ENCODE measurements at regions not wholly inside any gene's neighbourhood (a gene's known extent, or its start where the extent isn't known, plus 50 kb on each side); places are given as distances from the start of the nearest gene placed in this dataset.

DNA sequence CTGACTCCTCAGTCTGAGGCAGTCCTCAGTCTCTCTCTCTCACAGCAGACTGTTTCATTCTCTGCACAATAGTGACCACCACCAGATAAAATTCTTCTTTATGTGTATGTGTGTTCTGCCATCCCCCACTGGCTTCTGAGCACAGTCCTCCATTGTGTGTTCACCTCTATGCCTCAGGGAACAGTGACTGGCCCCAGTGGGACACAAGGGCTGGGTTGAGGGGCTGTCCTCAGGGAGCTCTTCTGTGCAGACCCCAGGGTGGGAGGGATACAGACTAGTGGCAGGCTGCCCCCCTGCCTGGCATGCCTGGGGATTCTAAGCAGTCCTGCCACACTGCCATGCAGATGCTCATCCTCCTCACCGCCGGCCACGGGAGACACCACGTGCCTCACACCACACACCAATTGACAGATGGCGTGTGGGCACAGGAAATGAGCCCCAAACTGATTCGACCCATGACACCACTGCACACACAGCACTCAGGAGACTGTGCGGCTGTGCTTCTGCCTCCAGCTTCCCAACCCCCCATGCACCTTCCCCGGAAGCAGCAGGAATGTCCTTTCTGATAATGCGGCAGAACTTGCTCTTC is 237.6 kb upstream of the CHRNA7 start:
- H3K27me3 ChIP-seq (ENCODE audit: control insufficient read depth in 3 of 3, insufficient read depth in 3 of 3, low read depth in 1 of 3, low read length in 3 of 3): no peaks in the 10 kb centered on the region
- no peak overlapping the region for H4K8ac ChIP-seq (ENCODE audit: low read depth, low read length)
- no peak overlapping the region for H3K4ac ChIP-seq (ENCODE audit: low read length)
- H3K9me3 ChIP-seq (replicated peaks in 1 of 2; ENCODE audit: control insufficient read depth in 2 of 2, insufficient read depth in 1 of 2, low read depth in 1 of 2, low read length in 2 of 2): no peaks in the 10 kb centered on the region
- no peak overlapping the region for H3K4me2 ChIP-seq (ENCODE audit: insufficient read depth, low read length, poor library complexity, severe bottlenecking)
- no peak overlapping the region for H2BK5ac ChIP-seq (ENCODE audit: low read length)
- H2AFZ ChIP-seq (ENCODE audit: low read length): no peak overlapping the region
- WGBS, 2 donors (ENCODE audit: extremely low coverage in 2 of 2, insufficient read length in 2 of 2, insufficient replicate concordance in 1 of 2): no CpG with 5 or more reads among the region's 9 CpGs
- no peak overlapping the region for H3K14ac ChIP-seq (ENCODE audit: low read length)
- no peaks in the 10 kb centered on the region for H3K4me1 ChIP-seq (ENCODE audit: control insufficient read depth in 2 of 2, insufficient read depth in 1 of 2, low read depth in 1 of 2, low read length in 2 of 2)
- no peak overlapping the region for H2BK12ac ChIP-seq (ENCODE audit: low read length)
- DNase-seq (ENCODE audit: low spot score): no peak
- H3K23ac ChIP-seq (ENCODE audit: low read depth, low read length, poor library complexity): no peak overlapping the region
- H2BK120ac ChIP-seq (ENCODE audit: low read depth, low read length): no peak overlapping the region
- no peaks in the 10 kb centered on the region for H3K79me1 ChIP-seq (ENCODE audit: low read depth, low read length)
- no peak overlapping the region for H3K27ac ChIP-seq (replicated peaks; ENCODE audit: low read length)
- no peak overlapping the region for H3K4me3 ChIP-seq (ENCODE audit: low read length in 2 of 2)
- no peak overlapping the region for H2AK5ac ChIP-seq (ENCODE audit: low read depth, low read length)
- no peak overlapping the region for H3K9ac ChIP-seq (ENCODE audit: low read depth, low read length, poor library complexity)
- no peak overlapping the region for H2BK15ac ChIP-seq (ENCODE audit: low read length)
- no peaks in the 10 kb centered on the region for H3K36me3 ChIP-seq (replicated peaks in 1 of 2; ENCODE audit: control insufficient read depth in 2 of 2, insufficient read depth in 2 of 2, low read length in 2 of 2)
- H3K18ac ChIP-seq (ENCODE audit: low read length): peak overlapping the region; percentile 6
- H4K91ac ChIP-seq (ENCODE audit: low read depth, low read length, poor library complexity): no peak overlapping the region

DNA sequence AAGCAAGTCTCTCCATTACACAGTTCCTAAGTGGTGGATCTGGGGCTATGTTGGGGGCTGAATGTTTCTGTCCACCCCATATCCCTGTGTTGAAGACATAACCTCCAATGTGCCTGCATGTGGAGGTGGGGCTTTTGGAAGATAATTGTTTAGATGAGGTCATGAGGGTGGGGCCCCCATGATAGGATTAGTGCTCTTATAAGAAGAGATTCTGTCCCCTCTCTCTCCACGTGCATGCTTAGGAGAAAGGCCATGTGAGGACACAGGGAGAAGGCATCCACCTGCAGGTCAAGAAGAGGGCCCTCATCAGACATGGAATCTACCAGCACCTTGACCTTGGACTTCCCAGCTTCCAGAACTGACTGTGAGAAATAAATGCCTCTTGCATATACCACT is 231.0 kb upstream of the CHRNA7 start:
- H3K27me3 ChIP-seq (ENCODE audit: control insufficient read depth in 3 of 3, insufficient read depth in 3 of 3, low read depth in 1 of 3, low read length in 3 of 3): no peaks in the 10 kb centered on the region
- H3K9me3 ChIP-seq (replicated peaks in 1 of 2; ENCODE audit: control insufficient read depth in 2 of 2, insufficient read depth in 1 of 2, low read depth in 1 of 2, low read length in 2 of 2): peaks cover 0 to 3% of the 10 kb centered on the region in 2 donors
- no peak overlapping the region for H2BK15ac ChIP-seq (ENCODE audit: low read length)
- H3K27ac ChIP-seq (replicated peaks; ENCODE audit: low read length): no peak overlapping the region
- H3K4me1 ChIP-seq (ENCODE audit: control insufficient read depth in 2 of 2, insufficient read depth in 1 of 2, low read depth in 1 of 2, low read length in 2 of 2): peaks cover 0 to 3% of the 10 kb centered on the region in 2 donors
- no peak overlapping the region for H3K18ac ChIP-seq (ENCODE audit: low read length)
- no peak overlapping the region for H2BK120ac ChIP-seq (ENCODE audit: low read depth, low read length)
- DNase-seq (ENCODE audit: low spot score): no peak
- H3K4ac ChIP-seq (ENCODE audit: low read length): no peak overlapping the region
- H4K8ac ChIP-seq (ENCODE audit: low read depth, low read length): no peak overlapping the region
- no peak overlapping the region for H2BK5ac ChIP-seq (ENCODE audit: low read length)
- no peak overlapping the region for H3K14ac ChIP-seq (ENCODE audit: low read length)
- H2AFZ ChIP-seq (ENCODE audit: low read length): no peak overlapping the region
- H3K23ac ChIP-seq (ENCODE audit: low read depth, low read length, poor library complexity): no peak overlapping the region
- H3K9ac ChIP-seq (ENCODE audit: low read depth, low read length, poor library complexity): no peak overlapping the region
- H3K4me2 ChIP-seq (ENCODE audit: insufficient read depth, low read length, poor library complexity, severe bottlenecking): no peak overlapping the region
- H3K36me3 ChIP-seq (replicated peaks in 1 of 2; ENCODE audit: control insufficient read depth in 2 of 2, insufficient read depth in 2 of 2, low read length in 2 of 2): no peaks in the 10 kb centered on the region
- no peak overlapping the region for H4K91ac ChIP-seq (ENCODE audit: low read depth, low read length, poor library complexity)
- H3K79me1 ChIP-seq (ENCODE audit: low read depth, low read length): no peaks in the 10 kb centered on the region
- H3K4me3 ChIP-seq (ENCODE audit: low read length in 2 of 2): no peak overlapping the region
- H2BK12ac ChIP-seq (ENCODE audit: low read length): no peak overlapping the region
- H2AK5ac ChIP-seq (ENCODE audit: low read depth, low read length): no peak overlapping the region
- no CpG with 5 or more reads among the region's 1 CpG for WGBS, 2 donors (ENCODE audit: extremely low coverage in 2 of 2, insufficient read length in 2 of 2, insufficient replicate concordance in 1 of 2)

DNA sequence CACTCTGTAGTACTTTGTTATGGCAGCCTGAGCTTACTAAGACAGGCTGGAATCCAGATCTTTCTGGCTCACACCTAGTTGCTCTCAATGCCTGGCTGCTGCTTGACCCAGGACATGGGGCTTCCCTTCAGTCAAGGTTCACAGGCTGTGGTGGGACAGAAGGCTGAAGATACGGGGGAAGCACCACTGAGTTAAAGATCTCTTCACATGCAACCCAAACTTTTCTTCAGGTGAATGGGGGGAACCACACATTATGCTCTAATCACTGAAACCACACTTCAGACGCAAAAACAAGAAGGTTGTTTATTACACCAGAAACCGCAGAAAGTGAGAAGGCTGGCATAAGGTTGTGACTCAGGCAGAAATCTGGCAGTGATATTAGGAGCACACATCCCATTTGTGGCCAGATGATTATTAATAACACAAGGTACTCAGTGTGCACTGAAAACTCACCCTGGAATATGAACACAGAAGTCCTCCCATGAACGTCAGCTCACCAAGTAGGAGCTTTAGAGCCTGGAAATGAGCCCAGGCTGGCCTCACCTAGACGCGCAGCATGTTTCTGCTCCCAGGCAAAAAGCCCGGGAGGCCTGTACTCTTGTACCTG is 230.5 kb upstream of the CHRNA7 start:
- no peak overlapping the region for H3K4me3 ChIP-seq (ENCODE audit: low read length in 2 of 2)

DNA sequence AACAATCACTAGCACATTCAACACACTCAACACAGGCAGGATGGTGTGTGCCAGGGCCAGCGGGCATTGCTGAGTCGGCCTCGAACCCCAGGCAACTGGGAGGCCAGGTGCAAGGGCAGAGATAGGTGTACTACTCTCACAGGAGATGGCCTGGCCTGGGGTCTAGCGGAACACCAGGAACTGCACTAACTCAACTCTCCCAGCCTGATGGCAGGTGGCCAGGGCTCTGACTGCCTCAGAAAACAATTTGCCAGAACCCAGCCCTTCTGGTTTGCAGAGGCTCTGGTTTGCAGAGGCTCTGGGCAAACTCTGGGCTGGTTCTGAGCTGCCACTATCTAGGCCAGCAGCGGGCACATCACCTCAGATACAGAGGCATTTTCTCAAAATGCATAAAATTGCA is 229.2 kb upstream of the CHRNA7 start:
- Histone ChIP-seq H2AK5ac (ENCODE audit: low read depth, low read length) (no peak overlapping the region), H4K8ac (ENCODE audit: low read depth, low read length) (no peak overlapping the region), H3K18ac (ENCODE audit: low read length) (no peak overlapping the region)

More for the DNA sequence above, 230.5 kb upstream of the CHRNA7 start:
- peaks cover 0 to 3% of the 10 kb centered on the region in 2 donors for H3K4me1 ChIP-seq (ENCODE audit: control insufficient read depth in 2 of 2, insufficient read depth in 1 of 2, low read depth in 1 of 2, low read length in 2 of 2)
- H2BK15ac ChIP-seq (ENCODE audit: low read length): no peak overlapping the region
- no peak overlapping the region for H3K4ac ChIP-seq (ENCODE audit: low read length)
- H3K18ac ChIP-seq (ENCODE audit: low read length): peak overlapping the region; percentile 61
- no peak for DNase-seq (ENCODE audit: low spot score)
- H3K27ac ChIP-seq (replicated peaks; ENCODE audit: low read length): no peak overlapping the region
- H3K23ac ChIP-seq (ENCODE audit: low read depth, low read length, poor library complexity): no peak overlapping the region
- no peak overlapping the region for H3K14ac ChIP-seq (ENCODE audit: low read length)
- no peak overlapping the region for H2AFZ ChIP-seq (ENCODE audit: low read length)
- peak overlapping the region; percentile 65 for H2BK12ac ChIP-seq (ENCODE audit: low read length)
- H2AK5ac ChIP-seq (ENCODE audit: low read depth, low read length): no peak overlapping the region
- no peak overlapping the region for H2BK120ac ChIP-seq (ENCODE audit: low read depth, low read length)
- H3K9ac ChIP-seq (ENCODE audit: low read depth, low read length, poor library complexity): no peak overlapping the region
- WGBS, 2 donors (ENCODE audit: extremely low coverage in 2 of 2, insufficient read length in 2 of 2, insufficient replicate concordance in 1 of 2): no CpG with 5 or more reads among the region's 7 CpGs
- H3K79me1 ChIP-seq (ENCODE audit: low read depth, low read length): no peaks in the 10 kb centered on the region
- H3K27me3 ChIP-seq (ENCODE audit: control insufficient read depth in 3 of 3, insufficient read depth in 3 of 3, low read depth in 1 of 3, low read length in 3 of 3): no peaks in the 10 kb centered on the region
- H3K36me3 ChIP-seq (replicated peaks in 1 of 2; ENCODE audit: control insufficient read depth in 2 of 2, insufficient read depth in 2 of 2, low read length in 2 of 2): no peaks in the 10 kb centered on the region
- H4K8ac ChIP-seq (ENCODE audit: low read depth, low read length): no peak overlapping the region
- H3K4me2 ChIP-seq (ENCODE audit: insufficient read depth, low read length, poor library complexity, severe bottlenecking): no peak overlapping the region
- no peak overlapping the region for H4K91ac ChIP-seq (ENCODE audit: low read depth, low read length, poor library complexity)
- no peak overlapping the region for H2BK5ac ChIP-seq (ENCODE audit: low read length)
- peaks cover 0 to 3% of the 10 kb centered on the region in 2 donors for H3K9me3 ChIP-seq (replicated peaks in 1 of 2; ENCODE audit: control insufficient read depth in 2 of 2, insufficient read depth in 1 of 2, low read depth in 1 of 2, low read length in 2 of 2)

More for the DNA sequence above, 229.2 kb upstream of the CHRNA7 start:
- H4K91ac ChIP-seq (ENCODE audit: low read depth, low read length, poor library complexity): no peak overlapping the region
- no peak overlapping the region for H3K23ac ChIP-seq (ENCODE audit: low read depth, low read length, poor library complexity)
- H3K36me3 ChIP-seq (replicated peaks in 1 of 2; ENCODE audit: control insufficient read depth in 2 of 2, insufficient read depth in 2 of 2, low read length in 2 of 2): no peaks in the 10 kb centered on the region
- H3K4ac ChIP-seq (ENCODE audit: low read length): no peak overlapping the region
- H2BK5ac ChIP-seq (ENCODE audit: low read length): no peak overlapping the region
- H3K79me1 ChIP-seq (ENCODE audit: low read depth, low read length): no peaks in the 10 kb centered on the region
- H3K9ac ChIP-seq (ENCODE audit: low read depth, low read length, poor library complexity): no peak overlapping the region
- H3K4me3 ChIP-seq (ENCODE audit: low read length in 2 of 2): no peak overlapping the region
- H2BK120ac ChIP-seq (ENCODE audit: low read depth, low read length): no peak overlapping the region
- H2BK15ac ChIP-seq (ENCODE audit: low read length): no peak overlapping the region
- H3K9me3 ChIP-seq (replicated peaks in 1 of 2; ENCODE audit: control insufficient read depth in 2 of 2, insufficient read depth in 1 of 2, low read depth in 1 of 2, low read length in 2 of 2): peaks cover 0 to 3% of the 10 kb centered on the region in 2 donors
- H2BK12ac ChIP-seq (ENCODE audit: low read length): no peak overlapping the region
- H3K27me3 ChIP-seq (ENCODE audit: control insufficient read depth in 3 of 3, insufficient read depth in 3 of 3, low read depth in 1 of 3, low read length in 3 of 3): no peaks in the 10 kb centered on the region
- no peak overlapping the region for H3K27ac ChIP-seq (replicated peaks; ENCODE audit: low read length)
- peak overlapping the region; percentile 84 for H3K14ac ChIP-seq (ENCODE audit: low read length)
- no CpG with 5 or more reads among the region's 5 CpGs for WGBS, 2 donors (ENCODE audit: extremely low coverage in 2 of 2, insufficient read length in 2 of 2, insufficient replicate concordance in 1 of 2)
- H3K4me1 ChIP-seq (ENCODE audit: control insufficient read depth in 2 of 2, insufficient read depth in 1 of 2, low read depth in 1 of 2, low read length in 2 of 2): peaks cover 0 to 3% of the 10 kb centered on the region in 2 donors
- no peak overlapping the region for H3K4me2 ChIP-seq (ENCODE audit: insufficient read depth, low read length, poor library complexity, severe bottlenecking)
- no peak overlapping the region for H2AFZ ChIP-seq (ENCODE audit: low read length)
- DNase-seq (ENCODE audit: low spot score): no peak
